VCaP (cell line): ENCODE measurements at regions not wholly inside any gene's neighbourhood (a gene's known extent, or its start where the extent isn't known, plus 50 kb on each side); places are given as distances from the start of the nearest gene placed in this dataset.

ENCODE experiments used
- H3K27ac ChIP-seq: fragments of 450-650 bp; 2 replicates; pipeline ENCODE4 v1.5.1; 2017
- TF ChIP-seq, protein P1 (sequence below): fragments of 450-650 bp; conservative IDR thresholded peaks from 2 replicates; pipeline ENCODE4 v1.5.1; 2017; ENCODE audit warnings: mild to moderate bottlenecking, moderate library complexity

DNA sequence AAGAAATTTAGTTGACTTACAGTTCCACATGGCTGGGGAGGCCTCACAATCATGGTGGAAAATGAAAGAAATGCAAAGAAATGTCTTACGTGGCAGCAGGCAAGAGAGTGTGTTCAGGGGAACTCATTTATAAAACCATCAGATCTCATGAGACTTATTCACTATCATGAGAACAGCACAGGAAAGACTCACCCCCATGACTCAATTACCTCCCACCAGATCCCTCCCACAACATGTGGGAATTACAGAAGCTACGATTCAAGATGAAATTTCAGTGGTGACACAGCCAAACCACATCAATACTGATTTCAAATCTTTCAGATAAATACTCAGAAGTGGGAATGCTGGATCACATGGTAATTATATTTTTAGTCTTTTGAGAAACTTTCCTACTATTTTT lies 1357.9 kb downstream of the SLITRK5 start:
- TF ChIP-seq, protein P1, sequence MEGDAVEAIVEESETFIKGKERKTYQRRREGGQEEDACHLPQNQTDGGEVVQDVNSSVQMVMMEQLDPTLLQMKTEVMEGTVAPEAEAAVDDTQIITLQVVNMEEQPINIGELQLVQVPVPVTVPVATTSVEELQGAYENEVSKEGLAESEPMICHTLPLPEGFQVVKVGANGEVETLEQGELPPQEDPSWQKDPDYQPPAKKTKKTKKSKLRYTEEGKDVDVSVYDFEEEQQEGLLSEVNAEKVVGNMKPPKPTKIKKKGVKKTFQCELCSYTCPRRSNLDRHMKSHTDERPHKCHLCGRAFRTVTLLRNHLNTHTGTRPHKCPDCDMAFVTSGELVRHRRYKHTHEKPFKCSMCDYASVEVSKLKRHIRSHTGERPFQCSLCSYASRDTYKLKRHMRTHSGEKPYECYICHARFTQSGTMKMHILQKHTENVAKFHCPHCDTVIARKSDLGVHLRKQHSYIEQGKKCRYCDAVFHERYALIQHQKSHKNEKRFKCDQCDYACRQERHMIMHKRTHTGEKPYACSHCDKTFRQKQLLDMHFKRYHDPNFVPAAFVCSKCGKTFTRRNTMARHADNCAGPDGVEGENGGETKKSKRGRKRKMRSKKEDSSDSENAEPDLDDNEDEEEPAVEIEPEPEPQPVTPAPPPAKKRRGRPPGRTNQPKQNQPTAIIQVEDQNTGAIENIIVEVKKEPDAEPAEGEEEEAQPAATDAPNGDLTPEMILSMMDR: no peak
- H3K27ac ChIP-seq: no peak overlapping the region

DNA sequence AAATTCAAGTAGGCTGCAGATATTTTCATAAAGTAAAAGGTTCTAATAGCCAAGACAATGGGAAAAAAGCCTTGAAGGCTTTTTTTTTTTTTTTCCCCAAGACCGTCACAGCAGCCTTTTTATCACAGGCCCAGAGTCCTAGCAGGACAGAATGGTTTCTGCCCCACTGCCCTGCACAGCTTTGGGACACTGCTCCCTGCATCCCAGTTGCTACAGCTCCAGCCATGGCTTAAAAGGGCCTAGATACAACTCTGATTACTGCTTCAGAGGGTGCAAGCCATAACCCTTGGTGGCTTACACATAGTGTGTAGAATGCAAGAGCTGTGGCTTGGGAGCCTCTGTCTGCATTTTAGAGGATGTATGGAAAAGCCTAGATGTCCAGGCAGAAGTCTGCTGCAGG lies 1362.8 kb downstream of the SLITRK5 start:
- H3K27ac ChIP-seq: no peak overlapping the region
- TF ChIP-seq, protein P1: no peak

- TF ChIP-seq, protein P1: no peak
- H3K27ac ChIP-seq: no peak overlapping the region
Observed at GRCh38 chr13:89052699-89053098, 1381.5 kb downstream of the SLITRK5 start.

GRCh38 chr13:89053418-89053817 lies 1382.2 kb downstream of the SLITRK5 start:
- H3K27ac ChIP-seq: no peak overlapping the region
- TF ChIP-seq, protein P1: no peak

DNA sequence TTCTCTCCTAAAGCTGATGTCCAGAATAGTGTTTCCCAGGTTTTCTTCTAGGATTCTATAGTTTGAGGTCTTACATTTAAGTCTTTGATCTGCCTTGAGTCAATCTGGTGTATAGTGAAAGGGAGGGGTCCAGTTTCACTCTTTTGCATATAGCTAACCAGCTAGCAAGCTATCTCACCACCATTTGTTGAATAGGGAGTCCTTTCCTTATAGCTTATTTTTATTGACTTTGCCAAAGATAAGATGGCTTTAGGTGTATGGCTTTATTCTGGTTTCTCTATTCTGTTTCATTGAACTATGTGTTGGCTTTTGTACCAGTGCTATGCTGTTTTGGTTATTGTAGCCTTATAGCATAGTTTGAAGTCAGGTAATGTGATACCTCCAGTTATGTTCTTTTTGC lies 1386.1 kb downstream of the SLITRK5 start:
- no peak overlapping the region for H3K27ac ChIP-seq
- TF ChIP-seq, protein P1: no peak

GRCh38 chr13:89057862-89058261 lies 1386.7 kb downstream of the SLITRK5 start:
- TF ChIP-seq, protein P1: no peak
- no peak overlapping the region for H3K27ac ChIP-seq

DNA sequence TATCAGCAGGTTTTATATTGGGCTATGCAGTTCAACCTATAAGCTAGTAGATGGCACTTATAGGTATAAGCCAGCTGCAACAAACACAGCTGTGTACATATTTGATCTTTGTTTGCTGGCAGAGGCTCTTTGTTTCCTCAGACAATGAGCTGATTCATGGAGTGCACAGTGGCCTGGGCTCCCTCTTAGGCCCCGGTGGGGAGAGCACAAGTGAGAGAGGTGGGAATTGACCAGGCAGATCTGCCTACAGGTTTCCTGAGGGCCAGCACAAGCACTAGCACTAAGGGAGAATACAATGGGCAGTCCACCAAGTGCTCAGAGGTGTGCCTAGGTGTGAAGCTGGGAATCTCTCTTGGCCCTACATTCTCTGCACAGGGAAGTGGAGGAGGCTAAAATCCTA lies 1390.7 kb downstream of the SLITRK5 start:
- TF ChIP-seq, protein P1: no peak
- no peak overlapping the region for H3K27ac ChIP-seq
